GM18511 (cell line): ENCODE measurements at regions not wholly inside any gene's neighbourhood (a gene's known extent, or its start where the extent isn't known, plus 50 kb on each side); places are given as distances from the start of the nearest gene placed in this dataset.
"Not testable (repeated sequence)": the region's sequence is repeated elsewhere in the genome, so short reads cannot be mapped to it uniquely, and the experiment has no call there.

Experiments used
- ATAC-seq: cut with Tn5 transposase; IDR thresholded peaks from one replicate; pipeline ENCODE4 v1.9.1; 2021; ENCODE audit warnings: mild to moderate bottlenecking, moderate library complexity; ENCODE audit not compliant: unreplicated experiment

GRCh38 chr5:130957151-130957550 lies 207.9 kb downstream of the HINT1 start:
- no peak for ATAC-seq

- no peak for ATAC-seq
Observed at GRCh38 chr5:130955041-130955440, 210.0 kb downstream of the HINT1 start.

- ATAC-seq, result no peak
Observed at GRCh38 chr5:130954336-130954735, 210.7 kb downstream of the HINT1 start.

GRCh38 chr5:130939059-130939458 lies 226.0 kb downstream of the HINT1 start:
- ATAC-seq, result no peak

- no peak for ATAC-seq
Observed at GRCh38 chr5:130937046-130937445, 228.0 kb downstream of the HINT1 start.

- ATAC-seq, result no peak
Observed at GRCh38 chr5:130923543-130924124, 241.4 kb downstream of the HINT1 start.

GRCh38 chr5:130912088-130912487 lies 253.0 kb downstream of the HINT1 start:
- ATAC-seq, result no peak

GRCh38 chr5:130908186-130908585 lies 256.9 kb downstream of the HINT1 start:
- no peak for ATAC-seq

GRCh38 chr5:130897537-130898195 lies 267.4 kb downstream of the HINT1 start:
- ATAC-seq, result not testable (repeated sequence)

GRCh38 chr5:130897181-130897536 lies 267.9 kb downstream of the HINT1 start:
- not testable (repeated sequence) for ATAC-seq

GRCh38 chr5:130896636-130897035 lies 268.4 kb downstream of the HINT1 start:
- no peak for ATAC-seq

- ATAC-seq, result no peak
Observed at GRCh38 chr5:130893006-130893405, 272.1 kb downstream of the HINT1 start.

GRCh38 chr5:130890610-130891009 lies 274.4 kb downstream of the HINT1 start:
- no peak for ATAC-seq

GRCh38 chr5:130885691-130886090 lies 279.4 kb downstream of the HINT1 start:
- no peak for ATAC-seq

- no peak for ATAC-seq
Observed at GRCh38 chr5:130885027-130885426, 280.0 kb downstream of the HINT1 start.

GRCh38 chr5:130884023-130884422 lies 281.0 kb downstream of the HINT1 start:
- ATAC-seq, result no peak

GRCh38 chr5:130875656-130876055 lies 289.4 kb downstream of the HINT1 start:
- ATAC-seq, result no peak

GRCh38 chr5:130874861-130875417 lies 290.1 kb downstream of the HINT1 start:
- ATAC-seq, result no peak

GRCh38 chr5:130871346-130872086 lies 293.5 kb downstream of the HINT1 start:
- ATAC-seq, result no peak

GRCh38 chr5:130870691-130871090 lies 294.4 kb downstream of the HINT1 start:
- ATAC-seq, result no peak

GRCh38 chr5:130868186-130868840 lies 296.7 kb downstream of the HINT1 start:
- ATAC-seq, result no peak
